ENCODE measurements at regions not wholly inside any gene's neighbourhood (a gene's known extent, or its start where the extent isn't known, plus 50 kb on each side); places are given as distances from the start of the nearest gene placed in this dataset.

GRCh38 chr16:50932348-50932935 lies 190.6 kb downstream of the CYLD start:
- no peak for TF ChIP-seq MEF2A (IDR thresholded peaks at IDR 0.05; ENCODE audit: borderline replicate concordance, low read depth)
- no peak for TF ChIP-seq RXRA (IDR thresholded peaks at IDR 0.05; ENCODE audit: borderline replicate concordance, low read depth)
- no peak for TF ChIP-seq CHD2 (IDR thresholded peaks at IDR 0.05; ENCODE audit: low read length, partially characterized antibody)
- no peak for TF ChIP-seq POLR2AphosphoS5 (IDR thresholded peaks at IDR 0.05; ENCODE audit: low read depth, low read length)
- no peak for TF ChIP-seq RAD21 (IDR thresholded peaks at IDR 0.05; ENCODE audit: low read length)
- TF ChIP-seq FOXM1 (IDR thresholded peaks at IDR 0.05; ENCODE audit: low read depth) = no peak
- TF ChIP-seq JUND (IDR thresholded peaks at IDR 0.05) = no peak

All from SK-N-SH (cell line).